ENCODE measurements at regions not wholly inside any gene's neighbourhood (a gene's known extent, or its start where the extent isn't known, plus 50 kb on each side); places are given as distances from the start of the nearest gene placed in this dataset.

DNA sequence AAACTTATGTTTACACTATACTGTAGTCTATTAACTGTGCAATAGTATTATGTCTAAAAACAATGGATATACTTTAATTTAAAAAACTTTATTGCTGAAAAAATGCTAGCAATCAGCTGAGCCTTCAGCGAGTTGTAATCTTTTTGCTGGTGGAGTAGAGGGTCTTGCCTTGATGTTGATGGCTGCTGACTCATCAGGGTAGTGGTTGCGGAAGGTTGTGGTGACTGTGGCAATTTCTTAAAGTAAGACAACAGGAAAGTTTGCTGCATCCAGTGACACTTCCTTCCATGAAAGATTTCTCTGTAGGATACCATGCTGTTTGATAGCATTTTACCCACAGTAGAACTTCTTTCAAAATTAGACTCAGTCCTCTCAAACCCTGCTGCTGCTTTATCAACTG is 234.7 kb upstream of the CSF3R start:
- no peak for DNase-seq

DNA sequence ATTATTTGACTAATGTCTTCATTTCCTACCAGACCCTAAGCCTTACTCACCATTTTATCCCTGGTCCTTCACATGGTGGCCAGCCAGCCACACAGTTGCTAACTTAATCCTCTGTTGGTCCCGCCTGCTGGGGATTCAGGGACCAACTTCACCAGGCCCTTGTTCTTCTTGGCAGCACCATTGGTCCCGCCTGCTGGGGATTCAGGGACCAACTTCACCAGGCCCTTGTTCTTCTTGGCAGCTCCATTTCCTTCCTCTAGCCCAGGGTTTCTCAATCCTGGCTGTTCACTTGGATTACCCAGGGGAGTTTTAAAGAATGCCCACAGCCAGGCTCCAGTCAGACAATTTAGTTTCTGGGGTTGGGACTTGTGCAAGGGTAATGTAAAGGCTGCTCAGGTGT is 233.1 kb upstream of the CSF3R start:
- peak in 1 of 2 experiments; percentile 24 for DNase-seq

DNA sequence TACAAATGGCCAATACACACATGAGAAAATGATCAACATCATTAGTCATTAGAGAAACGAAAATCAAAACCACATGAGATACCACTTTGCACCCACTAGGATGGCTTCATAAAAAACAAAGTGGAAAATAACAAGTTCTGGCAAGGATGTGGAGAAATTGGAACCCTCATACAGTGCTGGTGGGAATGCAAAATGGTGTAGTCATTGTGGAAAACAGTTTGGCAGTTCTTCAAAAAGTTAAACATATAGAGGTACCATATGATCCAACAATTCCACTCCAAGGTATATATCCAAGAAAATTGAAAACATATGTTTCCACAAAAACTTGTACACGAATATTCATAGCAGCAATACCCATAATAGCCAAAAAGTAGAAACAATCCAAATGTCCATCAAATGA is 231.6 kb upstream of the CSF3R start:
- DNase-seq, result peak in 1 of 2 experiments; percentile 76

DNA sequence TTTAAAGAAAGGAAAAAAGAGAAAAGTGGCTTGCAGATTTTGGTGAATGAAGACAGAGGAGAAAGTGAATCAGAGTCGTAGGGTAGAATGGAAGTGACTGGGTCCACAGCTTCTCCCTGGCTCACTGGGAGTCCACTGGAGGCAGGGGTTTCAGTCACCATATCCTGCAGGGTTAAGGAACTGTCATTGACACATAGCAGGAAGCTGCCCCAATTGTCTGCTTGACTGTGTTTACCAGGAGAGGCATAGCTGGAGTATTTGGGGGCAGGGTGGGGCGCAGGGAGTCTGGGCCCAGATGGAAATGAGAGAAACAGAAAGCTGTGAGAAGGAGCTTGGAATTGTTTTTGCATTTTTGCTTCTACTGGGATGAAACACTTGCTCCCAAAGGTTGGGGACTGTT is 228.8 kb upstream of the CSF3R start:
- no peak for DNase-seq

DNA sequence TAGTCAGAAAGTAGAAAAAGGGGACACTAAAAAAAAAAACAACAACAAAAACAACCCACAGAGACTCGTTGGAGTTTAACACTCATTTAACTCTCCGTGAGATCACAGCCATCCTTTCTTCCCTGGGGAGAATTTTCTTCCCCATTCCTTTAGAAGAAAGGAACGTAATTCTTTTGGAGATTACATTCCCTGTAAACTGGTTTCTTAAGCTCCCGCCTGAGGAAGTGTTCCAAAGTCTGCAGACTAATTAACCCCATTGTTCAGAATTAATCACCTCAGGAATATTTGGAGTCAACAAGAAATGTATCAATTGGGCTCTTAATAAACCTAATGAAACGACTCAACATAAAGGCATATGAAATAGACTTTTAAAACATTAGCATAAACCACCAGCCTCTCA is 228.2 kb upstream of the CSF3R start:
- DNase-seq, result no peak

DNA sequence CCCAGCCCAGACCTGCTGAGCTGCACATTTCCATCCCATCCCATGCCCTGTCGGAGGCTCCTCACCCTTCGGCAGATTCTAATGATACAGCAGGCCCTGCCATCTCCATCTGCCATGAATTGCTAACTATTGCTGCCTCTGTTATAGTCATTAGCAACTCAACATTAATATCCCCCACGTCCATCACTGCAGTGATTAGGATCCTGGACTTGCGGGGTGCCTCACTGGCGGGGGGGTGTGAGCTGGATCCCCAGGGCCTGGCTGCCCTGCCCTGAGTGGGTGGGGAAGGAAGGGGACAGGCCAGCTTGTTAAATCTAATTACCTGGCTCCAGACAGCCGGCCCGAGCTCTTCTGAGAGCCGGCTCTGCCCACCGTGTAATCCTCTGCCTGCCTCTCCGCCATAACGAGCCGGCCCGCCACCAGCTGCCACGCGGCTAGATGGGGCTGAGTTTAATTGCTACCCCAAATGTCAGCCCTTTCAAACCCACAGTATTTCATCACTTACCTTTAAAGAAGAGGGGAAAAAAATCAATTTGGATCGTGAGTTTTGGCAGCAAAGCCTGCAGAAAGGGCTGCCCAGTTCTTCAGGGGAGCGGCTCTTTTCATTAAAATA is 227.3 kb upstream of the CSF3R start:
- peak; percentile 49 to 50 for DNase-seq

DNA sequence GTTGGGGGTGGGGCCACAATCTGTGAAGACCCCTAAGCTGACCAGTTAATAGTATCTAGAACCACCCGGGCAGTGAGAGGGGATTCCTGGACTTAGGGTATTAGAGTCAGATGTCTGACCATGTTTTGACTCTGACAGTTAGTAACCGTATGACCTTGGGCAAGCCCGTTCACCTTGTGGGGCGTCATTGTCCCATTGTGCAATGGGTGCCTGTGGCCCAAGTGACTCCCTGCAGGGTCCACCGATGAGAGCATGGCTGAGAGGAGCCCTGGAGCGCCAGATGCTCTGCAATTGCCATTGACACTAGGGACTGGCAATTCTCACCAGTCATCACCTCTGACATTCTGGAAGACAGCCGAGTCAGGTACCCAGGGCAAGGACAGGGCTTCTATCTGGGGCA is 225.9 kb upstream of the CSF3R start:
- no peak for DNase-seq

DNA sequence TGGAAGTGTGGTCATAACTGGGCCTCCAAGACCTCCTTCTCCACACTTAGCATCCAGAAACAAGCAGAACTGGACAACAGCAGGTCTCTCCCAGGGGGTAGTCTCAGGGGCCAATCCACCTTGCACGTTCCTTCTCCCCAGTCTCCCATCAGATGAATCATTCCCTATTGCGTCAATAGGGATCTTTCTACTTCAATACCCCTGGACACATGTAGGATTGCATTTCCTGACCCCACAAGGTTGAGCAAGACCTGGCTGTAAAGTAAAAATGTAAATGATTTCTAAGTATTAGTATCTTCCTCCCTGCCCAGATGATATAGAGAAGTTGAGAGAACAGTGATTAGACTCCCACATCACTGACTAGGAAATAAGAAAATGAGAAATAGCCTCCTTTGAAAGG is 224.5 kb upstream of the CSF3R start:
- no peak for DNase-seq

DNA sequence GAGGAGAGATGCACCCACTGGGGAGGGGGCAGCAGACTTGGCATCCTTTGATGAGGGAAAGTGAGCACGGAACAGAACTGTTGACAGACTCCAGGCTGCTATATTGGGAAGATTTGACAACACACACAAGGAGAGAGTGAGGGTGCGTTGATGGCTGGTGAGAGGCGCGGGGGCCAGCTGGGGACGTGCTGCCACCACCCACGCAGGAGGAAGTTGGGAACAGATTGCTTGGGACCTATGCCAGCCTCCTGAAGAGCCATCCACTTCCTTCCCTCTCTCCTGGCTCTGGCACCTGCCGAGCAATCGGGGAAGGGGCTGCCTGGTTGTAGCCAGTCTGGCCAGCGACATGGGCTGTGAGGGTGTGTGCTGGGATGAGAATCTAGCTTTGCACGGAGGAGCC is 223.7 kb upstream of the CSF3R start:
- peak; percentile 60 to 86 for DNase-seq

DNA sequence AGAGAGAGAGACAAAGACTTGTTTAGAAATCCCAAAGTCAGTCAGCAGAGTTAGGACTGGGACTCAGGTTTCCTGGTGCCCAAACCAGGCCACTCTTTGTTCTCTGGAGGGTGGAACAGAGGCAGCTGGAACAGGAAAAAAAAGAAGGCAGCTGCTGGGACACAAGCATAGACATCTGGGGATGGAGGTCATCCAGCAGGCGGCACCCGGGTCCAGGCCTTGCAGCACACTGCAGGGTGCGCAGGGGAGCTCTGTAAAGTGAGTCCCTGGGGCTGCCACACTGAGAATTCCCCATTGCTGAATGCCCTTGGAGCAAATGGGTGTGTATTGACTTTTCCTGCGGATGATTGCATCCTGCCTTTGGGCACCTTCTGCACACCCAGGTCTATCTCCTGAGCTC is 222.9 kb upstream of the CSF3R start:
- peak in 1 of 2 experiments; percentile 63 for DNase-seq

DNA sequence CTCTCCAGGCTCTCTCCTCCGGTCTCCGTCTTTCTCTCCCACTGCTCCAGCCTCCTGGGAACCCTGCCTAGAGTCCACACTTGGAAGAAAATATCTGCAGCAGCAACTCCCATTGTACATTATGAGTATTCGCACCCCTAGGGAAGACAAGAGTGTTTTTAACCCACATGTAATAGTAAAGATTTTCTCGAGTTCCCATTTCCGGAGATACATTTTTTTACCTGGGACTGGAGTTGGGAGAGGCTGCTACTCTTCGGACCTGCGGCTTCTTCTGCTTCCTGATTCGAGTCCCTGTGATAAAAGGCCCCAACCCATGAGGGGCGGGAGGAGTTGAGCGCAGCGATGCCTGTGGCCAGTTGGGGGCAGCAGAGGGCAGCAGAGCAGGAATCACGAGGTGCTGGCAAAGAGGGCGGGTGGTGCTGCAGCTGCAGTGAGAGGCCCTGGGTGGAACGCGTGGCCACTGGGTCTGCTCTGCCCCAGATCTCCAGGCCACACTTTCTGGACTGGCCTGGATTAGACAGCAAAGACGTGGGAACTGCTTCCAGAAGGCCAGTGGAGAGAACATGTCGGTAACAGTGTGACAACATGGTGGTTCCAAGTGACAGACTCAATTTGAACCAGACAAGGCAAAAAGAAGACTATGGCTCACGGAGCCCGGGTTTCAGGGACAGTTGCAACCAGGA is 221.0 kb upstream of the CSF3R start:
- DNase-seq, result peak; percentile 92 to 93

DNA sequence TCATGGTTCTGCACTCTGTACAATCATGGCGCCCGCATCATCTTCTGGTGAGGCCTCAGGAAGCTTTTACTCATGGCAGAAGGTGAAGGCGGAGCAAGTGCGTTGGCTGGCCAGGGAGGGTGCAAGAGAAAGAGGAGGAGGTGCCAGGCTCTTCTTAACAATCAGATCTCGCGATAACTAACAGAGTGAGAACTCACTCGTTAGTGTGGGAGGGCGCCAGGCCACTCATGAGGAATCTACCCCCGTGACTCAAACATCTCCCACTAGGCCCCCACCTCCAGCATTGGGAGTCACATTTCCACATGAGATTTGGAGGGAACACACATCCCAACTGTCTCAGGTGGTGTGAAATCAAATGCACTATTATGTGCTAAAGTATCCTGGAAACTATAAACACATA is 220.2 kb upstream of the CSF3R start:
- DNase-seq, result no peak

DNA sequence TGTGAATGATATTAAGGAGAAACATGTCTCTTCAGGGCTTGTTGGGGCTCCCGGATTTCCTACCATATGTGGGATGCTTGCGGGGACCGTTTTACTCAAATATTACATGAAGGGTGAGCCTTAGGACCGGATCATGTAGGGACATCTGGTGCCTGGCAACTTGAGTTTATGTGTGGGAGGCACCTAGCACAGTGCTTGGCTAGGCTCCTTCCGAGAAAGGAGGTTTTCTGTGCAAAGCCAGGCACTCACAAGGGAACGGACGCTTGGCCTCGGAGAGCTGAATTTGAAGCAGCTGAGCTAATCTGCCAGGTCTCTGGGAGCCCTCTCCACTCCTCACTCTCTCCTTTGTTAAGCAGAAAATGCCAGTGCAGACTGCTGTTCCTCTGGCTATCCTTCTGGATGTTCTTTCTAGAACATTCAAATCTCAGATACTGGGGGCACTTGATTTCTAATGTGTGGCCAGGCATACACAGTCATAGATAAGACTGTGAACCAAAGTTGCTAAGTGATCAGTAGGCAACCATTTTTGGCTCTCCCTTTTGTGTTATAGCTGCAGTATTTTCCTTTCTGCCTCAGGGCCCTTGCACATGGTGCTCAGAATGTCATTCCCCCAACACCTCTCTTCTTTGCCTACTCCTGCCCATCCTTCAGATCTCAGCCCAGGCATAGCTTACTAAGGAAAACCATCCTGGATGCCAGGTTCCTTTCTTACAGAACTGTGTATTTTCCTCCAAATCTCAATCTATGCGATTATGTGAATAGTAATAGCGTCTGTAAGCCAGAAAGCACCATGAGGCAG is 216.6 kb upstream of the CSF3R start:
- peak; percentile 46 to 90 for DNase-seq

DNA sequence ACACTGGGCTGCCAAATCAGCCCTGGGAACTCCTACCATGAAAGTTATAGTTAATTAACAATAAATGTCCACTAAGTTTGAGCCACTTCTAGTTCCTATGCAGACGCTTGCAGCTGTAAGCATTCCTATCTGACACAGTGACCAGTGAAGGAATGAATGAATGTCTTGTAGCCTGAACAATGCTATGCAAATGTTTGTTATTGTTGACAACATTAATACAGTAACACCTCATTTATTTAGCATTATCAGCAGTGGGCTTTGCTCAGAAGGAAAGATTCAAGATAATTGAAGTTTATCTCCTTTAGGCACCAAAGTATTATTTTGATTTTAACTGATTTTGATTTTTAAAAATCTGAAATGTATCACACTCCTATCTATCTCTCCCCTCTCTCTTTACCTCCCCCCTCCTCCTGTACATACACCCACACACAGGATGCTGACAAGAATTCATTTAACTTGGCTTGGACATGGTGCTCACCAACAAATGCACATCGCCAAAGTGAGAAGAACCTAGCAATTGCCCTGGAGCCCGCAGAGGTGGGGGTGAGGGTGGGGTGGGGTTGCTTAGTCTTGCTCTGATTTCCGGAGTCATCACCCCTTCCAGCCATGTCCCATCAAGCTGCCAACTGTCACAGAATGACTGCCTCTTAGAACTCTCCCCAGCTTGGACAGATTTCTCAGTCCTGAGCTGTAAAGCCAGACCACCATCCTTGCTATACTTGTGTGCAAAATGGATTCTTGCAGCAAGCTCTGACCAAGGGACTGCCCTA is 215.3 kb upstream of the CSF3R start:
- DNase-seq, result no peak

DNA sequence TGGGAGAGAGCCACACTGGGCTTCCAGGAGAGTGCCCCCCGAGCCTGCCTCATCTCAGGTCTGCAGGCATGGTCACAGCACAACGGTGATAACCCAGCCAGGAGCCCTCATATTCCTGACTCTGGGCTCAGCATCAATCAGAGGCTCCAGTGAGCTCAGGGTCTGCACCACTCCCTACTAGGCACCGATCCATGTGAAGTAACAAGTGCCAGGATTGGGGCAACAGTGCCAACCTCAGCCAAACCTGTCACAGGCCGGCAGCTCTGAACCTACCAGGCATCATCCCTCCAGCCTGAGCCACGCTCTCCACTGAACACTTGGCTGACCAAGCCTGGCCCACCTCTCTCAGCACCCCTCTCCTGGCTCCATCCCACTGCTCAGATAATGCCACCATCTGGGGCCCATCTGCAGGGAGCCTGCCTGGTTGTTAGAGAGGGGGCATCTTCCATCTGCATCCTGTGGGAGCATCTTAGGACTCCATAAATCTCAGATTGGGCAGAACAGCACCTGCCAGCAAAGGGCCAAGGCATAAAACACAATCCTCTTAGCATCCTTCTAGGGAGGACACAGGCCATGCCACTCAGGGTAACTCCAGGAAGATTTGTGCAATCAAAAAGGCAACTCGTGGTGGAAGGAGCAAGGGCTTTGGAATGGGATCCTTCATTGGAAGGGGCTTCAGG is 213.7 kb upstream of the CSF3R start:
- peak; percentile 99 for DNase-seq

DNA sequence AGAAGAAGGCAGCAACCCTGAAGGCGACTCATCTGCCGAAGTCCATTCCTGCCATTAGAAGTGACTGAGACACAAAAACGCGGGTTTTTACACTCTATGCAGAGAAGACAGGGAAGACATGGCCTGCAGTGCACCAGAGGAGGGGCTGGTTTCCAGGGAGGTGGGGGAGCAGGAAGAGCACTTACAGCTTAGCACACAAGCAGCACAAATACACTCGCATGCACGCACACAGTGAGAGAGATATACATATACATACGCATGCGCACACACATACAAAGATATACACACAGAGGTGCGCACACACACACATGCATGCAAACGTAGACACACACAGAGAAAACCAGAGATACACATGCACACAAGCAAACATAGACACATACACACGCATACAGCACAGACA is 210.9 kb upstream of the CSF3R start:
- no peak for DNase-seq

DNA sequence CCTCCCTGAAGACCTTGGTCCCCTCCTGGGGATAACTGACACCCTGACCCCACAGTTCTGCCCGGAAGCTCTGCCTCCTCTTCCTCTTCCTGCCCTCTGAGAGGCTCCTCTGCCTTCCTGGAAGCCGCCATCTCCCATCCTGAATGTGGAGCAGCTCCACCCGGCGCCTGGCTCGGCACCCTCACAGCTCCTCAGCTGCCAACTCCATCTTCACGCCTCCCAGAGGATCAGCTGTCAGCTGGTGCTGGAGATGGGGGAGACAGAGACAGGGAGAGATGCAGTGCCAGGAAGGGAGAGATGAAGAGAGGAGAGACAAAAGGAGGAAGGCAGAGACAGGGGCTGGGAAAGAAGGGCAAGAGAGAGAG is 210.4 kb upstream of the CSF3R start:
- DNase-seq, result peak; percentile 41 to 79

DNA sequence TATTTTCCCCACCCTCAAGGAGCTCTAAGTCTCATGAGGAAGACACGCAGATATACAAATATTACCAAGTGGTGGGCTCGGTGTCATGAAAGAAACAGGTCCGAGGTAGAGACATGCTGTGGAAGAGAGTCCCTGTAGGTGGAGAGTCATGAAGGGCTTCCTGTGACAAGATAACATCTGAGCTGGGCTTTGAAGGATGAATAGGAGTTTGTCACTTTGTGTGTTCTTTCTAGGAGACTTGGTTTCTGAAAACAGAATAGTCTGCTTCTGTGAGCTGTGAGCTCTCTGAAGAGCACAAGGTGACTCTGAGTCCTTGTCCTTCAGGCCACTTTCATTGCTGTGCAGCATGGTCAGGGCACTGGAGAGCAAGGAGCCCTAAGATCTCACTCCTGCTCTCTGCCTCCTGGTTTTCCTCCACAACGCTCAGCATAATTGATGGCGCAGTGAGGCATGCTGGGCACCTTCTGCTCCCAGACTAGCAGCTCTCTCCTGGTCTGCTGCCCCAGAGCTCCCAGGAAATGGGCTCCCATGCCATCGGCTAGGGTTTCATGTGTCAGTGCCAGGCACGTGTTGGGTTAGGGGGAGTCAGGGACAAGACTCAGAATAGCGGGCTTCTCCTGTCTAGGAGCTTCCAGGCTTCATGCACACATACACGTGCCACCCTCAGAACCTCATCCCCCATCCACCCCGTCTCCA is 209.9 kb upstream of the CSF3R start:
- DNase-seq, result peak in 1 of 2 experiments; percentile 54

DNA sequence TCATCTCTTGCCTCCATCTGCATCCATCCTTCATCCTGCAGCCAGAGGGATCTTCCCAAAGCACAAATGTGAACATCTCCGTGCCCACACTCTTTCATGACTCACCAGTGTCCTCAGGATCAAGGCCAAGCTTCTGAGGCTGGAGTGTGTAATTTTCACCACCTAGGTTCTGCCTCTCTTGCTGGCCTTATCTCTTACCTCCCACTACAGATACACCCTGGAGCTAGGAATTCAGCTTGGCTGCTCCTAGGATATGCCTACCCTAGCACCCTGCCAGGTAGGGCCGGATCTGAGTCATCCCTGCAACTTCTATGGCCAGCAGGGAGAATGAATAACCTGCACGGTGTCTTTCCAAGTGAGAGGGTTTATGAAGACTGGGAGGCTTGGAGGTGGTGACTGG is 208.7 kb upstream of the CSF3R start:
- DNase-seq, result no peak

DNA sequence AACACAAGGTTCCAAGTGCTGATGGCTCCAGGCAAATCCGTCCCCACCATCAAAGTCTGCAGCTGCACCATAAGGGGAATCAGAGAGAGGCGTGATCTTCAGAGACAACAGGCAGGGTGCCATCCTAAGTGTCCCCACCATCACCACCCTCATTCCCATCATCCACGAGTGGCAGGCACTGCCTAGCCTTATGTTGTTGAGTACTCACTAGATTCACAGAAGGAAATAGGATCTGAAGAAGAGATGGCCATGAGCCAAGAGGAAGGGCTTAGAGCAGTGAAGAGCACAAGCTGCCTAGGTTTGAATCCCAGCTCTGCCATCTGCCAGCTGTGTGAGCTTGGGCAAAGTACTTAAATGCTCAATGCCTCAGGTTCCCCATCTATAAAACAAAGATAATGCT is 207.3 kb upstream of the CSF3R start:
- peak in 1 of 2 experiments; percentile 86 for DNase-seq

DNA sequence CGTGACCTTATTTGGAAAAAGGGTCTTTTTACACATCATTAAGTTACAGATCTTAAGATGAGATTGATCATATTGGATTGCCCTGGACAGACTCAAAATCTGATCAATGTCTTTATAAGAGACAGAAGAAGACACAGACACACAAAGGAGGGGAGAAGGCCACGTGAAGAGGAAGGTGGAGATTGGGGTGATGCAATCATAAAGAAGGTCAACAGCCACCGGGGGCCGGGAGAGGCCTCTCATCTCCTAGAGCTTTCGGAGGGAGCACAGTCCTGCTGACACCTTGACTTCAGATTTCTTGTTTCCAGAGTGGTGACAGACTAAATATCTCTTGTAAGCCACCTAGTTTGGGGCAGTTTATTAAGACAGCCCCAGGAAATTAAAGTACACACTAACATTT is 204.6 kb upstream of the CSF3R start:
- no peak for DNase-seq

DNA sequence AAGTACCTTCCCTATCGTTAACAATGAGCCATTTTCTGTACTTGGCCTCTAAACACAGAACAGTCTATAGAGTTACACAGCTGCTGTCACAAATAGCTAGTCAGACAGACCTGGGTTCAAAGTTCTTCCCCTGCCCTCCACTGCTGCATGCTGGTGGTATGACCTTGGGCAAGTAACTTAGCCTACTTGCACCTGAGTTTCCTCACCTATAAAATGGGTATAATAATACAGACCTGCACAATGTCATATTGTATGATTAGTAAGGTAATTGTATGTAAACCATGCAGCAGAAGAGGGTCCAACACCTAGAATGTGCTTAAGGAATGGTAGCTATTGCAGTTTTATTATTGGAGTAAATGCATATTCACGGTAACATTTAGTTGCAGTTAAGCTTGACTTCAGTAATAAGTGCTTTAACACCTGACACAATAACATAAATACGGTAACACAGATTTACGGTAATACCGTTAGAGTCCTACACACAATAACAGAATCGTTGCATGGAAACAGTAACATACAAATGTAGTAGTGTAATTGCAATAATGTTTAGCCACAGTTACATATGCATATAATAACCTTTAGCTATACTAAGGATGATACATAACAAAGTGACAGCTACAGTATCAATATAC is 193.3 kb upstream of the CSF3R start:
- DNase-seq, result no peak

Measured in NCI-H446 (cell line).